A673 (cell line): ENCODE measurements at regions not wholly inside any gene's neighbourhood (a gene's known extent, or its start where the extent isn't known, plus 50 kb on each side); places are given as distances from the start of the nearest gene placed in this dataset.

Source experiments
- BruUV-seq: library from RNA; stranded (reverse); fragments of 400-500 nt; replicated peaks from 2 replicates; lab custom pipeline; 2021; lab: Mats Ljungman, UMichigan
- CTCF ChIA-PET: fragments of 300-600 bp; sonication (Branson Sonifier 250); formaldehyde crosslinking; loops from one replicate; lab custom pipeline; 2022; ENCODE audit warnings: antibody characterized with exemption; lab: Charles Lee
- POLR2A ChIA-PET: fragments of 300-600 bp; sonication (Branson Sonifier 250); formaldehyde crosslinking; loops from one replicate; lab custom pipeline; 2022; ENCODE audit warnings: antibody characterized with exemption; ENCODE audit not compliant: low non-redundant PET; lab: Charles Lee
- DNase-seq: peaks from one replicate; pipeline ENCODE4 v3.0.0-alpha.2; 2015; ENCODE audit warnings: low spot score
- H3K27ac ChIP-seq: fragments of 200-600 bp; sonication (generic); 2 replicates; pipeline ENCODE4 v1.5.1; 2016; ENCODE audit warnings: mixed run types, low read depth, mild to moderate bottlenecking, mixed read lengths, antibody characterized with exemption, low read length; ENCODE audit not compliant: poor library complexity, severe bottlenecking
- H3K27me3 ChIP-seq: fragments of 200-600 bp; sonication (generic); replicated peaks from 2 replicates; pipeline ENCODE4 v1.6.1; 2017; ENCODE audit warnings: mixed run types, low read depth, mild to moderate bottlenecking, mixed read lengths, antibody characterized with exemption, low read length; ENCODE audit not compliant: insufficient read depth, poor library complexity
- H3K36me3 ChIP-seq: fragments of 200-600 bp; sonication (generic); 2 replicates; pipeline ENCODE4 v1.6.1; 2016; ENCODE audit warnings: mixed run types, mild to moderate bottlenecking, mixed read lengths, antibody characterized with exemption, low read length; ENCODE audit not compliant: insufficient read depth, poor library complexity, severe bottlenecking
- H3K4me1 ChIP-seq: fragments of 200-600 bp; sonication (generic); 2 replicates; pipeline ENCODE4 v1.6.1; 2017; ENCODE audit warnings: mixed run types, mild to moderate bottlenecking, mixed read lengths, antibody characterized with exemption, low read length; ENCODE audit not compliant: insufficient read depth, poor library complexity, severe bottlenecking
- H3K4me3 ChIP-seq: fragments of 200-600 bp; sonication (generic); 2 replicates; pipeline ENCODE4 v1.5.1; 2016; ENCODE audit warnings: low read depth, mixed run types, mild to moderate bottlenecking, mixed read lengths, low read length; ENCODE audit not compliant: poor library complexity, severe bottlenecking
- H3K9me3 ChIP-seq: fragments of 200-600 bp; sonication (generic); 2 replicates; pipeline ENCODE4 v1.6.1; 2016; ENCODE audit warnings: mixed run types, low read depth, mild to moderate bottlenecking, mixed read lengths, antibody characterized with exemption, low read length; ENCODE audit not compliant: poor library complexity, severe bottlenecking
- EZH2 ChIP-seq: fragments of 200-600 bp; sonication (generic); IDR thresholded peaks from 2 replicates; pipeline ENCODE4 v1.6.1; 2017; ENCODE audit warnings: borderline replicate concordance, low read depth, mild to moderate bottlenecking, mixed read lengths, antibody characterized with exemption, low read length; ENCODE audit not compliant: poor library complexity, severe bottlenecking
- intact Hi-C: fragments of 100-400 bp; cut with micrococcal nuclease; formaldehyde crosslinking; loops from one replicate; pipeline ENCODE4 v1.10.0; 2022; ENCODE audit not compliant: unreplicated experiment
- TF ChIP-seq, protein P1 (sequence below): fragments of 300-800, 200-600 bp; sonication (generic); conservative IDR thresholded peaks from 2 replicates; pipeline ENCODE4 v1.5.1; 2017; ENCODE audit warnings: low read depth, mild to moderate bottlenecking, antibody characterized with exemption, low read length, moderate library complexity, mixed read lengths

DNA sequence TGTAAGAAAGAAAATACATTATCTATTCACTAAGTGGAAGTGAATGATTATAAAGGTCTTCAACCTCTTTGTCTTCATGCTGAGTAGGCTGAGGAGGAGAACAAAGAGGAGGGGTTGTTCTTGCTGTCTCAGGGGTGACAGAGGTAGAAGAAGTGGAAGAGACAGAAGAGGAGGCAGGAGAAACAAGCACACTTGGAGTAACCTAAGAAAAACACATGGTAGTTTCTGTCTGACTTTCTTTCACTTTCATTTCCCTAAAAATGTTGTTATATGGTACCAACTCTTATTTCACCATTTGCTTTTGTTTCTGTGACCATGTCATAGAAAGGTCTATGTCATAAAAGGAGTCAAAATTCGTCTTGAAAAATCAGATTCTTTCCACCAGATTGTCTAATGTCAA is 696.6 kb upstream of the BRINP3 start:
- H3K9me3 ChIP-seq, result no peaks in the 10 kb centered on the region
- no peak for DNase-seq
- H3K27ac ChIP-seq, result no peak overlapping the region
- POLR2A ChIA-PET, result no interaction called here
- no peaks in the 10 kb centered on the region for H3K27me3 ChIP-seq
- H3K4me1 ChIP-seq, result peaks cover 4% of the 10 kb centered on the region
- TF ChIP-seq EZH2, result no peak
- TF ChIP-seq, protein P1, sequence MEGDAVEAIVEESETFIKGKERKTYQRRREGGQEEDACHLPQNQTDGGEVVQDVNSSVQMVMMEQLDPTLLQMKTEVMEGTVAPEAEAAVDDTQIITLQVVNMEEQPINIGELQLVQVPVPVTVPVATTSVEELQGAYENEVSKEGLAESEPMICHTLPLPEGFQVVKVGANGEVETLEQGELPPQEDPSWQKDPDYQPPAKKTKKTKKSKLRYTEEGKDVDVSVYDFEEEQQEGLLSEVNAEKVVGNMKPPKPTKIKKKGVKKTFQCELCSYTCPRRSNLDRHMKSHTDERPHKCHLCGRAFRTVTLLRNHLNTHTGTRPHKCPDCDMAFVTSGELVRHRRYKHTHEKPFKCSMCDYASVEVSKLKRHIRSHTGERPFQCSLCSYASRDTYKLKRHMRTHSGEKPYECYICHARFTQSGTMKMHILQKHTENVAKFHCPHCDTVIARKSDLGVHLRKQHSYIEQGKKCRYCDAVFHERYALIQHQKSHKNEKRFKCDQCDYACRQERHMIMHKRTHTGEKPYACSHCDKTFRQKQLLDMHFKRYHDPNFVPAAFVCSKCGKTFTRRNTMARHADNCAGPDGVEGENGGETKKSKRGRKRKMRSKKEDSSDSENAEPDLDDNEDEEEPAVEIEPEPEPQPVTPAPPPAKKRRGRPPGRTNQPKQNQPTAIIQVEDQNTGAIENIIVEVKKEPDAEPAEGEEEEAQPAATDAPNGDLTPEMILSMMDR, result no peak
- no peaks in the 10 kb centered on the region for H3K36me3 ChIP-seq
- intact Hi-C loops, result no loop called here
- BruUV-seq, result no TSS peak
- CTCF ChIA-PET, result no interaction called here
- no peak overlapping the region for H3K4me3 ChIP-seq

DNA sequence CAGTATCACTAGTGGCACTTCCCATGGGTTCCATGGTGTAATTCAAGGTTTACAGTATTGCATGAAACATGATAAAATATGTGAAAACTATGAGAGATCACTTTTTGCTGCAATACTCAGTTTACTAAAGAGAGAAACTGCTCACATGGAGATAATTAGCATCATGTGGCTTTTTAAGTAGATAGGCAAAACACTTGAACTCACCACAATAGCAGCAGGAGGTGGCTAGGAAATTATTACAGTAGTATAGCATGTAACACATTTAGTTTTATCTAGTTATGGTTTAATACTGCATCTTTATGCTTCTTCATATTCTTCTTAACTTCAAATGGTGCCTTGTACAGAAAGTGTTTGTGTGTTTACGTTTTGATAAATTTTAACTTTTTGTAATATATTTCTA is 698.5 kb upstream of the BRINP3 start:
- H3K9me3 ChIP-seq, result no peaks in the 10 kb centered on the region
- H3K27ac ChIP-seq, result no peak overlapping the region
- no peaks in the 10 kb centered on the region for H3K36me3 ChIP-seq
- CTCF ChIA-PET, result no interaction called here
- no peaks in the 10 kb centered on the region for H3K27me3 ChIP-seq
- H3K4me1 ChIP-seq, result peaks cover 4% of the 10 kb centered on the region
- intact Hi-C loops, result no loop called here
- DNase-seq, result no peak
- POLR2A ChIA-PET, result no interaction called here
- H3K4me3 ChIP-seq, result no peak overlapping the region
- TF ChIP-seq, protein P1, result no peak
- no peak for TF ChIP-seq EZH2
- BruUV-seq, result no TSS peak

DNA sequence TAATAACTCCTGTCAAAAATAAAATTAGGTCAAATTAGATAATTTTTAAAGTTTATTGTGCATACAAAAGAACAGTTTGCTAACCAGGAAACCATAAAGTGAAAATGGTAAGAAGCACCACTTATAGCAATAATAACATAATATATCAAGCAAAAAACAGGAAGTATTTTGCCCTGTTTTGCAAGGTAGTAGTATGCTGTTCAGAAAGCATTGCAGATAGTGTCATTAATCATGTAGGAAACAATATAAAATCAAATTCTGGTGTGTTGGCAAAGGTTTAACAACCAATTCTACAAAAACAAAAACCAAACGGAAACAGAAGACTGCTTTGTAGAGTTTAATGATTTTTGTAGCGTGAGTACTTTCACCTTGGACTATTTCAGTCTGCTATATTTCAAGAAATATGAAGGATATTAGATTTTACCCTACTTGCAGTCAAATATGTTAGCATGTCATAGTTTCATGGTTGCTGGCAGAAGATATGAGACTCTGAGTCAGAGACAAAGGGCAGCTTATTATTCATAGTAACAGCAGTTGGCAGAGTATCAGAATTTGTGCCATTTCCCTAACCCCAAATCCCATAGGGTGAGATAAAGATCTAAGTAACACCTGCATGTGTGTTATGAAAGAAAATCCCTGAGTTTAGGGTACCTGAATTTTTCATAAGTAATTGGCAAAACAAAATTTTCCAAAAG is 729.0 kb upstream of the BRINP3 start:
- CTCF ChIA-PET, result no interaction called here
- Histone ChIP-seq H3K9me3 (no peaks in the 10 kb centered on the region), H3K4me3 (no peak overlapping the region), H3K4me1 (peaks cover 9% of the 10 kb centered on the region), H3K36me3 (no peaks in the 10 kb centered on the region), H3K27me3 (no peaks in the 10 kb centered on the region), H3K27ac (no peak overlapping the region)
- intact Hi-C loops, result no loop called here
- POLR2A ChIA-PET, result no interaction called here
- peak; percentile 49 for DNase-seq
- TF ChIP-seq EZH2, result no peak
- TF ChIP-seq, protein P1, result no peak
- no TSS peak for BruUV-seq
